ENCODE measurements at regions not wholly inside any gene's neighbourhood (a gene's known extent, or its start where the extent isn't known, plus 50 kb on each side); places are given as distances from the start of the nearest gene placed in this dataset.

GRCh38 chr4:122555216-122555615 lies 65.7 kb downstream of the IL21 start:
- DNase-seq: no peak
- no peak for TF ChIP-seq CTCF (IDR thresholded peaks at IDR 0.05; ENCODE audit: low read depth, low read length)
- H3K9me3 ChIP-seq (ENCODE audit: severe bottlenecking): no peaks in the 10 kb centered on the region
- H3K4me3 ChIP-seq (ENCODE audit: low read depth, low read length): no peak overlapping the region
- no peak overlapping the region for H3K27ac ChIP-seq
- H3K27me3 ChIP-seq (ENCODE audit: insufficient read depth, low read depth, severe bottlenecking): no peaks in the 10 kb centered on the region
- H3K36me3 ChIP-seq: no peaks in the 10 kb centered on the region

GRCh38 chr4:122553432-122553831 lies 67.4 kb downstream of the IL21 start:
- H3K27ac ChIP-seq: no peak overlapping the region
- no peak for DNase-seq
- TF ChIP-seq CTCF (IDR thresholded peaks at IDR 0.05; ENCODE audit: low read depth, low read length): no peak
- H3K36me3 ChIP-seq: no peaks in the 10 kb centered on the region
- no peak overlapping the region for H3K4me3 ChIP-seq (ENCODE audit: low read depth, low read length)
- no peaks in the 10 kb centered on the region for H3K27me3 ChIP-seq (ENCODE audit: insufficient read depth, low read depth, severe bottlenecking)
- H3K9me3 ChIP-seq (ENCODE audit: severe bottlenecking): no peaks in the 10 kb centered on the region

- no peak for DNase-seq
- H3K4me3 ChIP-seq (ENCODE audit: low read depth, low read length): no peak overlapping the region
- TF ChIP-seq CTCF (IDR thresholded peaks at IDR 0.05; ENCODE audit: low read depth, low read length): no peak
Measured at GRCh38 chr4:122552898-122553297, 68.0 kb downstream of the IL21 start.

GRCh38 chr4:122548886-122549630 lies 71.8 kb downstream of the IL21 start:
- H3K27me3 ChIP-seq (ENCODE audit: insufficient read depth, low read depth, severe bottlenecking): no peaks in the 10 kb centered on the region
- no peak for DNase-seq
- no peak overlapping the region for H3K27ac ChIP-seq
- no peaks in the 10 kb centered on the region for H3K36me3 ChIP-seq
- H3K4me3 ChIP-seq (ENCODE audit: low read depth, low read length): no peak overlapping the region
- H3K9me3 ChIP-seq (ENCODE audit: severe bottlenecking): no peaks in the 10 kb centered on the region
- TF ChIP-seq CTCF (IDR thresholded peaks at IDR 0.05; ENCODE audit: low read depth, low read length): no peak

More at GRCh38 chr4:122552898-122553297, 68.0 kb downstream of the IL21 start:
- H3K27me3 ChIP-seq (ENCODE audit: insufficient read depth, low read depth, severe bottlenecking): no peaks in the 10 kb centered on the region
- no peaks in the 10 kb centered on the region for H3K9me3 ChIP-seq (ENCODE audit: severe bottlenecking)
- no peak overlapping the region for H3K27ac ChIP-seq
- H3K36me3 ChIP-seq: no peaks in the 10 kb centered on the region

- Histone ChIP-seq H3K27me3 (ENCODE audit: insufficient read depth, low read depth, severe bottlenecking) (no peaks in the 10 kb centered on the region), H3K27ac (no peak overlapping the region), H3K4me3 (ENCODE audit: low read depth, low read length) (no peak overlapping the region), H3K9me3 (ENCODE audit: severe bottlenecking) (no peaks in the 10 kb centered on the region), H3K36me3 (no peaks in the 10 kb centered on the region)
- no peak for TF ChIP-seq CTCF (IDR thresholded peaks at IDR 0.05; ENCODE audit: low read depth, low read length)
- DNase-seq: no peak
Measured at GRCh38 chr4:122548452-122548851, 72.4 kb downstream of the IL21 start.

Data from WERI-Rb-1 (cell line).